Thoracic aorta (tissue), 2 donors: ENCODE measurements at regions not wholly inside any gene's neighbourhood (a gene's known extent, or its start where the extent isn't known, plus 50 kb on each side); places are given as distances from the start of the nearest gene placed in this dataset.

Experiments used
- ATAC-seq: fragments of 150-250 bp; one replicate; pipeline ENCODE4 v1.8.0; 2017; ENCODE audit warnings: low read depth; ENCODE audit not compliant: insufficient number of reproducible peaks, low FRiP score
- DNase-seq: peaks from one replicate; pipeline ENCODE4 v3.0.0-alpha.2; 2020; ENCODE audit warnings: low spot score
- H3K27ac ChIP-seq, 2 donors: fragments of 200-600 bp; sonication (generic); 1 replicate in 1 of 2; 2 replicates in 1 of 2; pipeline ENCODE4 v1.5.1; 2016; ENCODE audit warnings: mild to moderate bottlenecking in 2 of 2, moderate library complexity in 2 of 2
- H3K27me3 ChIP-seq: fragments of 200-600 bp; sonication (generic); replicated peaks from 2 replicates; pipeline ENCODE4 v1.6.0; 2016; ENCODE audit warnings: mild to moderate bottlenecking; ENCODE audit not compliant: insufficient read depth
- H3K36me3 ChIP-seq: fragments of 200-600 bp; sonication (generic); one replicate; pipeline ENCODE4 v1.5.1; 2016
- H3K4me1 ChIP-seq, 2 donors: fragments of 200-600 bp; sonication (generic); 1 replicate in 1 of 2; 2 replicates in 1 of 2; pipeline versions ENCODE4 v1.5.1 to v1.6.0; 2016; ENCODE audit warnings: low read depth in 2 of 2, mild to moderate bottlenecking in 1 of 2; ENCODE audit not compliant: control insufficient read depth in 1 of 2
- H3K4me3 ChIP-seq: fragments of 200-600 bp; sonication (generic); 2 replicates; pipeline ENCODE4 v1.5.1; 2016; ENCODE audit warnings: mild to moderate bottlenecking
- H3K9me3 ChIP-seq: fragments of 200-600 bp; sonication (generic); 2 replicates; pipeline ENCODE4 v1.5.1; 2016
- TF ChIP-seq, protein P1 (sequence below): fragments of 200-600 bp; sonication (generic); IDR thresholded peaks from one replicate; pipeline ENCODE4 v1.5.1; 2019; ENCODE audit warnings: antibody characterized with exemption

DNA sequence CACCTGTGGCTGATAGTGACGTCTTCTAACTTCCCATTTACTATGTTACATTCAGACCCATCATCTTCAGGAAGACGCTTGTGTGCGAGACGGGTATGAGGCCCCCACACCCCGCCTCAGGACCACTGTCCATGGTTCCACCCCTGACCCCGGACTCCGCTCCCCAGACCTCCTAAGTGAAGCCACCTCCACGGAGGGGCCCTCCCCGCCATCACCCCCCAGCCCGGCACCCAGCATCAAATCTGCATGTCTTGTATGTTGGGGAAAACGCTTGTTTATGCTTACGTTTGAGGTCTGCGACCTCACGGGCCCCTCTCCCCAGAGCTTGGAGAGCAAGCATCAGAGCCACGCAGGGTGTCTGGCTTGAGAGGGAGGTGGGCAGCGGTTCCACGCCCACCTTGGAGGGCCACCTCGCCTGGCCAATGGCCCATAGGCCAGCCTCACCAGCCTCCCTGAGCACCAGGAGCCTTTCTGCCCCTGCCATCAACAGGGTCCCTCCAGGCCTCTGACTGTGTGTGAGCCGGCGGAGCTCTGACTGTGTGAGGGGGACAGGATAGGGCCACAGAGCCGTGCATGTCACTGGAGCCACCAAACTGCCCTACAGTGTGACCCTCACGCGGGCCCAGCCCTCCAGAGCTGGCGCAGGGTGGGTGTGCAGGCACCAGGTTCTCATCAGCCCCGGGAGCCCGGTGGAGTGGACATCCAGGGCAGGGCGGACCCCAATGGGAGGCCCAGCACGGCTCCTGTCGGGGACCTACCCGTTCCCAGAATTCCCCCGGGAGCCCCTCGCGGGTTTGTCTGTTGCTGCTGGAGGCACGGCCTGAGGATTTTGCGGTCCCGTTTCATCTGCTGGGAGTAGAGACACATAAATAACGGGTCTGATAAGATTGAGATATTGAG is 88.4 kb upstream of the NKX1-1 start:
- H3K27me3 ChIP-seq = no peaks in the 10 kb centered on the region

DNA sequence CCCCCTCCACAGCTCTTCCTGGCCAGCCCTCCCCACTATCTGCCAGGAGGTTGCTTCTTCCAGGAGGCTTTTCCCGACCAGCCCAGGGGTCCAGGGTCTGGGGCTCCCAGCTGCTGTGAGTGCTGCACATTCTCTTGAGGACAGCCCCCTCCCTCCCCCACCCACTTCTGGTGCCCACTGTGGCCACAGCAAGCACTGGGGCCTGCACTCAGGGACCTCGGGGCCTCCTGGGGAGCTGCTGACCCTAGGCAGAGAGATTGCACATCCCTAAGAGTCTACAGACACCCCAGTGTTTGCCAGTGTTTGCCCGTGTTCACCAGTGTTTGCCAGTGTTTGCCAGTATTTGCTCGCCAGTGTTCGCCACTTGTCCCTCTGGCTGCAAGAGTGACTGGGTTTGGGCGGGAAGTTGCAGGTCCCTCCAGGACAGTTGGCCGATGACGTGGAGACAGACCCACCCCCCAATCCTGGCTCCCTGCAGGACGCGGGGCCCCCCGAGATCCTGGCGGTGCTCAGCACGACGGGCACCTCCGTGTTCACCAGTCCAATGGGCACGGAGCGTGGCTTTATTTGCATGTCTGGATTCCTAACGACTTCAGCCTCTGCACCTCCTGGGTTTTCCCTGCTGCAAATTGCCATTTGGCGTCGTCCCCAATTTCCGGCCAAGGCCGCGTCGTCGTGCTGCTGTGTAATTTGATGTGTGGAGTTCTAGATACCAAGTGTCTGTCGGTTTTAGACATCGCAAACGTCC is 87.5 kb upstream of the NKX1-1 start:
- ATAC-seq (no peak), DNase-seq (no peak)
- Histone ChIP-seq H3K36me3 (no peaks in the 10 kb centered on the region), H3K27ac (no peak overlapping the region), H3K4me3 (no peak overlapping the region), H3K27me3 (no peaks in the 10 kb centered on the region), H3K9me3 (no peaks in the 10 kb centered on the region), H3K4me1 (no peaks in the 10 kb centered on the region)
- TF ChIP-seq, protein P1, sequence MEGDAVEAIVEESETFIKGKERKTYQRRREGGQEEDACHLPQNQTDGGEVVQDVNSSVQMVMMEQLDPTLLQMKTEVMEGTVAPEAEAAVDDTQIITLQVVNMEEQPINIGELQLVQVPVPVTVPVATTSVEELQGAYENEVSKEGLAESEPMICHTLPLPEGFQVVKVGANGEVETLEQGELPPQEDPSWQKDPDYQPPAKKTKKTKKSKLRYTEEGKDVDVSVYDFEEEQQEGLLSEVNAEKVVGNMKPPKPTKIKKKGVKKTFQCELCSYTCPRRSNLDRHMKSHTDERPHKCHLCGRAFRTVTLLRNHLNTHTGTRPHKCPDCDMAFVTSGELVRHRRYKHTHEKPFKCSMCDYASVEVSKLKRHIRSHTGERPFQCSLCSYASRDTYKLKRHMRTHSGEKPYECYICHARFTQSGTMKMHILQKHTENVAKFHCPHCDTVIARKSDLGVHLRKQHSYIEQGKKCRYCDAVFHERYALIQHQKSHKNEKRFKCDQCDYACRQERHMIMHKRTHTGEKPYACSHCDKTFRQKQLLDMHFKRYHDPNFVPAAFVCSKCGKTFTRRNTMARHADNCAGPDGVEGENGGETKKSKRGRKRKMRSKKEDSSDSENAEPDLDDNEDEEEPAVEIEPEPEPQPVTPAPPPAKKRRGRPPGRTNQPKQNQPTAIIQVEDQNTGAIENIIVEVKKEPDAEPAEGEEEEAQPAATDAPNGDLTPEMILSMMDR = no peak

More for the DNA sequence above, 88.4 kb upstream of the NKX1-1 start:
- Histone ChIP-seq H3K4me3 (no peak overlapping the region), H3K4me1 (no peaks in the 10 kb centered on the region), H3K27ac (no peak overlapping the region), H3K9me3 (no peaks in the 10 kb centered on the region), H3K36me3 (no peaks in the 10 kb centered on the region)
- TF ChIP-seq, protein P1 = no peak
- ATAC-seq (no peak), DNase-seq (no peak)

DNA sequence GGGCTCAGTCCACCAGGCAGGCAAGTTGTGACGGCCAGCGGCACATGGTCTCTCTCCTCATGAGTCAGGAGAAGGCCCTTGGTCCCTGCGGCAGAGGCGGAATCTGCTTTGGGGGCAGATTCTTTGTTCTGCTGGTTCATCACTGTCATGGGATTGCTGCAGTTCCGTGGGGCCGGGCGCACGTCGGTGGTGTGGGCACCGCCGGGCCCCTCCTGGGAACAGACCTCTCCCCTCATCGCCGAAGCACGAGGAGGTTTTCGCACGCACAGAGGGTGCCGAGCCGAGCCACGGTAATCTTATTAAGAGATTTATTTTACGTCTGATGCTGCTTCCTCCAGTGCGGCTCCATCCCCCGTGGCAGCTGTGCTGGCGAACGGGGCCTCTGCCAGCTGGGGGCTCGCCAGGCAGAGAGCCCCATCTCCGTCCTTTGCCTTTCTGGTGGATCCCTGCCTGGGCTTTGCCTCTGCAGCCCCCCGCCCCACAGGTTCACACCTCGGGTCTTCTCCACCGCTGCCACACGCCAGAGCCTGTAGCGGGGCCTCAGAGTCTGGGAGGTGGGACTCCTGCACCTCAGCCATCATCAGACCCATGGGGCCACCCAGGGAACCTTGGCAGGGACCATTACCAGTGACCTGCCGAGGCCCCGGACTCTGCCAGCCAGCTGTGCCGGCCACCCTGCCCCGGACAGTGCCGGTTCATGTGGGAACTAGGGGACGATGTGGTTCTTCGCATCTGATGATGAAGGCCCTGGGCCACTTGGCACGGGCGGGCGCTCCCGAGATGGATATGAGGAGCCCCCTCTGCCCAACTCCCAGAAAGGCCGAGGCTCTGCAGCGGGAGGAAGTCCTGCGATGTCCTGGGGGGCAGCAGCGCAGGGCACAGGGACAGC is 86.7 kb upstream of the NKX1-1 start:
- Histone ChIP-seq H3K4me3 (no peak overlapping the region), H3K36me3 (no peaks in the 10 kb centered on the region), H3K27ac (no peak overlapping the region), H3K9me3 (no peaks in the 10 kb centered on the region), H3K27me3 (no peaks in the 10 kb centered on the region), H3K4me1 (no peaks in the 10 kb centered on the region)
- TF ChIP-seq, protein P1 = no peak
- DNase-seq = no peak
- ATAC-seq = no peak

DNA sequence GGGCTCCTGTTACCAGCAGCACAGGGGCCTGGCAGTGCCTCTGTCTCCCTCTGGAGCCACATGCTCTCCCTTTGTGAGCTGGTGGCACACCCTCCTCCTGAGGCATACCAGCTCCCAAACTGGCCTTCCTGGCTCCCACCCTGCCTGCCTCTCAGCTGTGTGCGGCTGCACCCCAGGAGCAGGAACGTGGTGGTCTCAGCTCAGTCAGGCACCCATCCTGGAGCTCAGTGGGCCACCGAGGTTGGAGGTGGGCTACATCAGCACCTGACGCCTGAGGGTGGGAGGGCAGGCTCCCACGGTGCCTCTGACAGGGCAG is 85.9 kb upstream of the NKX1-1 start:
- no peaks in the 10 kb centered on the region for H3K4me1 ChIP-seq
- no peak overlapping the region for H3K4me3 ChIP-seq
- DNase-seq (no peak), ATAC-seq (no peak)
- no peaks in the 10 kb centered on the region for H3K36me3 ChIP-seq
- TF ChIP-seq, protein P1 = no peak
- no peak overlapping the region for H3K27ac ChIP-seq
- H3K9me3 ChIP-seq = no peaks in the 10 kb centered on the region
- H3K27me3 ChIP-seq = no peaks in the 10 kb centered on the region
